ENCODE measurements at regions not wholly inside any gene's neighbourhood (a gene's known extent, or its start where the extent isn't known, plus 50 kb on each side); places are given as distances from the start of the nearest gene placed in this dataset.
"Not testable (repeated sequence)": the region's sequence is repeated elsewhere in the genome, so short reads cannot be mapped to it uniquely, and the experiment has no call there.

DNA sequence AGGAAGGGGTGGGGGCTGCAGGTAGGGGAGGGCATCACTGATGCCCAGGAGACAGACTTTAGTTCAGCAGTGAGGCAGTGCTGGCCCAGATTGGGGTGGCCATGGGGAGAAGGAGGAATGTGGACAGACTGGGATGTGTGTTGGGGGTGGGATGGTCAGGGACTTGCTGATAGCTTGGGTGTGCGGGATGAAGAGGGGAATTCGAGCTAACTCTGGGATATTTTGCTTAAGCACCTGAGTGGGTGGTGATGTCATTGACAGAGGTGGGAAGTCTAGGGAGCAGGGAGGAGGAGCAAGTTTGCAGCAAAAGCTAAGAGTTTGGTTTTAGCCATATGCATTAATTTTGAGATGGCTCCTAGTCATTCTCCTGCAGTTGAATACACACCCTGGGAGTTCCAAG, 207.5 kb downstream of the RPLP1 start:
- DNase-seq, result no peak

- no peak for DNase-seq
Measured at GRCh38 chr15:69660658-69661405, 208.2 kb downstream of the RPLP1 start.

DNA sequence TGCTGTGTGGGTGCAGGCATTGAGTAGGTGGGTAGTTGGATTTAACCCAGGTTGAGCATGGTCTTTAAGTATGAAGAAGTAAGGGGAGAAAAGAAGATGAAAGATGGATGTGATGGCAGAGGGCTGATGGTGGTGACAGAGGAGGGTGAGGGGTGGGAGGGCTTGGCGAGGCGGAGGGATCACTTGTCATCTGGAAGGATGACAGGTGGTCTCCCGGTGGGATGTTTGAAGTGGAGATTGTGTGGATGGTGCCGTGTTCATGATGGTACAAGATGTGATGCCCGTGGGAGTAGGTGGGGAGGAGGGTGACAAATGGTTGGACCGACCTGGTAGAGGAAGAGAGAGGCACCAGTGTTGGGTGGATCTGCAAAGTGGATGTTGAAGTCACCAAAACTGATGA, 208.8 kb downstream of the RPLP1 start:
- DNase-seq, result no peak

DNA sequence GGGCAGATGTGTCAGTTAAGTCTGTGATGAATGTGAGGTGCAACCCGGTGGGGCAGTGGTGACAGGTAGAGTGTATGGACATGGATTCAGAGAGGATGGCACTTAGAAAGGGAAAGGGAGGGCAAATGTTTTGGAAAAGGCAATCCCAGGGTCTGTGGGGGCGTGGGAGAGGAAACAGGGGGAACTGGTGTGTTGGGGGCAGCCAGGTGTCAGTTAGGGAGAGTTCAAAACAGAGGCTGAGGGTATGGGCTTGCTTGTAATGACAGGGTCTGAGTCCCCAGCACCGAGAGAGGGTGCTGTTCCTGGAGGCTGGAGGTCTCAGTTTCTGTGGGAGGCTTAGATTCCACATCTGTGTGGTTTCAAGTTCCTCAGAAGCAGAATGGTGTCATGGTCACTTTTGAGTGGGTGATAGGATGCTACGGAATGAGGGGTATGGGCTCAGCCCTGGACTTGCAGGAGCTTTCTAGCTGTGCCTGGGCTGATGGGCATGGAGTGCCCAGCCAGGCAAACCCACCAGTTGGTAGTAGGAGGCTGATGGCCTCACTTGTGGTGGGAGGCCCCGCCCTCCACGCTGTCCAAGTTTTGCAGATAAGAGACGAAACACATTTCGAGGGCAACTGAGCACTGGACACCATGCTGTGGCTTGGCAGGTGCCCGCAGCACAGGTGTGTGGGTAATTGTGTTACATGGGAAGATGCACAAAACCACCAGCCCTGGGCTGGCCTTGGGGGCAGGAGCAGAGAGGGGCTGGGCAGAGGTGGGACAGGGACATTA, 209.4 kb downstream of the RPLP1 start:
- DNase-seq, result no peak

DNA sequence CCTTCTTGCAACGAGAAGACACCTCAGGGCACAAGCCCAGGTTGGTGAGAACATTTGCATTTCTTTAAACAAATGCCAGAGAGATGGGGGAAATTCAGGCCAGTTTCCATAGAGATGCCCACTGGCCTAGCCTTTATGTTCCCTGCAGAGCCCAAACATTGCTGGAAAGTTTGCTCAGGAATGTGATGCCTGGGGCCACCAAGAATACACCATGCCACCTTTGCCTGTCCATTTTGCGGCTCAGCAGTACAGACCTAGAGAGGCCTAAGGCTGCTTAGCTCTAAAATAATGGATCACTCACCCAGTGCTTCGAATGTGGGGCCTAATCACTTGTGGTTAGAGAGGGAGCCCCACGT, 210.0 kb downstream of the RPLP1 start:
- no peak for DNase-seq

DNA sequence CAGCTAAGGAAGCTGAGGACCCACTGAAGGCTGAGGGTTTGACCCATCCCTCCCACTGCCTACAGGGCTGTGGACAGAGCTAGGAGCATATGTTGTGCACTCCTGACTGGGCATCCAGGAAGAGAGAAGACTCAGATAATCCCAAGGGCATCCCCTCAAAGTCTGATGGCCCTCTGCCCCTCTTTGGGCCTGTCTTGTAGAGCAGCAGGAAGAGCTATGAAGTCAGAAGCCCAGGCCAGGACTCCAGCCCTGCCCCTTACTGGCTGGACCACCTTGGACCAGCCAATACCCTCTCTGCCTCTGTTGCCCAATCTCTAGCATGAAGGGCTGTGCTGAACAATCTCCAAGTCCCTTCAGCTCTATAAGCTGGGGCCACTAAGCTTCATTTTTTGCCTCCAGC, 210.8 kb downstream of the RPLP1 start:
- no peak for DNase-seq

DNA sequence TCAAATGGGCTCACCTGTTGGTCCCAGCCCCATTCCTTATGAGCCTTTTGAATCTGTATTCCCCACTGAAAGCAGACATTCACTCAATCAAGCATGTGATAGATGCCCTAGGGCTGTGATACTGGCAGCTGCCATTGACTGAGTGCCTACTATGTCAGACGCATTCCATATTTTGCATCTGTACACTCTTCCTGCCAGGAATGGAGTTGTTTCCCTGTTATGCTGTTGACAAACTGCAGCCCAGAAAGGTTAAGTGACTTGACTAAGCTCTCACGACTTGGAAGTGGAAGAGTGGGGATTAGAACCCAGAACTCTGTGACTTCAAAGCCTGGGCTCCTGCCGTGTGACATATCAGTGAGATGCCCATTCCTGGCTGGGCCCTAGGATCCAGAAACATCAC, 211.4 kb downstream of the RPLP1 start:
- DNase-seq, result no peak

GRCh38 chr15:69664572-69665571, 212.3 kb downstream of the RPLP1 start:
- no peak for DNase-seq

DNA sequence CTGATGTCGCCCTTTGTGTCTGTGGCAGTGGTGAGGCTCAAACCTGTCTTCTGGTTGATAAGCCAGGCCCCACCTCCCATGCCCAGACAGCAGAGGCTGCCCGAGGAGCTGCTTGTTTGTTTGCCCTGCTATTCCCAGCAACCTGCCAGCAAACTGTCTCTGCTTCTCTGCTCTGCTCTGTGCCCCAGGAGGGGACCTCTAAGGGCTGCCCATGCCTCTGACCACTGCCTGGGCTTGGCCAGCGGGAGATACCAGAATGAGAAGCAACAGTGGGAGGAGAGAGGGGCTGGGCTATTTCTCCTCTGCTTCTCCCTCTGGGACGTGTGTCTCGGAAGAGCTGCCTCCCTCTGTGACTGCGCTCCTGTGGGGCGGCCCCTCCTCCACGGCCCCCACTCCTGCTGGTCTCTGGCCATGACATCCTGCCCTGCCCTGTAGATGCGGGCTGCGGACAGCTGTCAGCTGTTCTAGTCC, 213.1 kb downstream of the RPLP1 start:
- no peak for DNase-seq

GRCh38 chr15:69666441-69666882, 213.8 kb downstream of the RPLP1 start:
- DNase-seq, result no peak

- DNase-seq, result no peak
Measured at GRCh38 chr15:69666921-69667811, 214.5 kb downstream of the RPLP1 start.

DNA sequence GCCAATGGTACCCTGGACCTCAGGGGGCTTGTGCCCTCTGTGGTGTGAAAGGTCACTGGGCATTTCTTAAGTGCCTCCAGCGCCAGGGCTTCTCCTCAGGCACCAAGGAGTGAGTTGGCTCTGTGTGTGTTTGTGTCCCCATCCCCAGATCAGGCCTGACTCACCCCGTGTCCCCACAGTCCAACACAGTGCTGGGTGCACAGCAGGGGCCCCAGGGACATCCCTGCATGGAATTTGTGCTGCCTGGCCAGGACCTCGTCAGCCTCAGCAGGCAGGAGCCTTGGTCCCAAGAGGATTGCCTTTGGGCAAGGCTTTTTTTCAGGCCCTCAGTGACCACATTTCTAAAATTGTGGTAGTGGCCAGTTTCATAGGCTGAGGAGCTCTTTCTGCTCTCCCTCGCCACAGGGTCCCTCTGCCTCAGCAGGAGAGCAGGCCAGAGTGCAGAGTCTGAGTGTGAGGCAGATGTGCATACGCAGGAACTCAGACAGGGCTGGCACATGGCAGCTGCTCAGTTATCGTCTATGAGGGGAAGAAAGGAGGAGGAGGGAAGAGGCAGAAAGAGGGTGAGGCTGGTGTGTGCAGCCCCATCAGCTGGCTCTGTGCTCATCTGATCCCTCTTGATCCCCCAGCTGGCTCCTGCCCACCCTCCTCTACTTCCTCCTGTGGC, 215.6 kb downstream of the RPLP1 start:
- no peak for DNase-seq

- no peak for DNase-seq
Measured at GRCh38 chr15:69668963-69669362, 216.3 kb downstream of the RPLP1 start.

DNA sequence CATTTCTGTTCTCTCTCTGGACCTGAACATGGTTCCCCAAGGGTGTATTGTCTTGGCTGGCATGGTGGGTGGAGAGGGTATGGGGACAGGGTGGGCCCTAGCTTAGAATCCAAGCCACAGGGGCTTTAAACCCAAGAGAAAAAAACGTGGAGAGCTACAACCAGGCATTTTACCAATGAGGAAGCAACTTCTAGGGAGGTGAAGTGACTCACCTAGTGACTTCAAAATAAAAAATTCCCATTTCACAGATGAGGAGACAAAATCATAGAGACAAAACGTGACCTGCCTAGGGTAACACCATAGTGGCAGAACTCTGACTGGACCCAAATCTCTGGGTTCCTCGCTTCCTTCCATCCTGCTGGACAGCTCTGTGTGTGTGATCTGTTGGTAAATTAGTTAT, 216.8 kb downstream of the RPLP1 start:
- no peak for DNase-seq

- DNase-seq, result no peak
Measured at GRCh38 chr15:69673291-69673881, 220.8 kb downstream of the RPLP1 start.

DNA sequence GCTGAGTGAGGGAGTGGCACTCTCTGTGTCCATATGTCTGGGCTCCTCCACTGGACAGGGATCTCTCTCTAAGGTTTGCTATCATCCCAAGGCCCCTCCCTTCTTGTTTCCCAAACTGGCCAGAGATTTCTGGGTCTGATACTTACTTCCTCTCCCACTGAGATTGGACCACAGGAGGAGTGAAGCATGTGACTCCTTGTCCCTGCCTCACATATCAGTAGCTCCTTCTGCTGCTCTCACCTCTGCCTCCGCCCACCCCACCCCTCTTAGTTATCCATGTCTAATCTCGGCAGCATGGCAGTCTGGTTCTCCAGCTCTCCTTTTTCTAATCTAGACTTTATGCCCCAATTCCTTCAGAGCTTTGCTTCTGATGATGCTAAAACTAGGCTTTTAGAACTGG, 223.1 kb downstream of the RPLP1 start:
- DNase-seq, result no peak

- no peak for DNase-seq
Measured at GRCh38 chr15:69677403-69677802, 224.8 kb downstream of the RPLP1 start.

- no peak for DNase-seq
Measured at GRCh38 chr15:69679623-69680228, 227.1 kb downstream of the RPLP1 start.

GRCh38 chr15:69684823-69685222, 232.2 kb downstream of the RPLP1 start:
- DNase-seq, result not testable (repeated sequence)
